ENCODE measurements at regions not wholly inside any gene's neighbourhood (a gene's known extent, or its start where the extent isn't known, plus 50 kb on each side); places are given as distances from the start of the nearest gene placed in this dataset.

DNA sequence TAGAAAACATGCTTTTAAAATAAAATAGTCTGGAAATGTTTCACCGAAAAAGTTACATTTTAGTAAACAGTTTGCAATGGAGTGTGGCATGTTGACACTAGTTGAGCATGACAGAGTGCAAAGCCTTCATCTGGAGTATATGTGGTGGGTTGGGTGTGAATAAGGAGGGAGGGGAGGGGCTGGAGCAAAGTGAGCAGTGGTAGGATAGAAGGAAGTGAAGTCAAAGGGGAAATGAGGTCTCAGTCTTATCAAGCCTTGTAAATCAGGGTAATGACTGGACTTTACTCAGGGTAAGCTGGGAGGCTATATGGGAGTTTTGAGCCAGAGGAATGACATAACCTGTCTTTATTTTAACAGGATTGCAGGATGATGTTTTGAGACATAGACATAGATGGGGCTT is 222.8 kb downstream of the PCDH20 start:
- 76% methylated on average over 1 of the region's 1 CpG for WGBS (ENCODE audit: insufficient coverage)
- H3K27me3 ChIP-seq (ENCODE audit: control insufficient read depth in 2 of 2, insufficient read depth in 2 of 2, low read length in 2 of 2): no peaks in the 10 kb centered on the region
- H3K4me2 ChIP-seq (replicated peaks; ENCODE audit: extremely low read depth, low read length, poor library complexity, severe bottlenecking): no peak overlapping the region
- H4K20me1 ChIP-seq (ENCODE audit: insufficient read depth, low read length): no peaks in the 10 kb centered on the region
- no peak overlapping the region for H3K4me3 ChIP-seq (replicated peaks in 1 of 3; ENCODE audit: low read depth in 2 of 3, low read length in 3 of 3)
- H3K36me3 ChIP-seq (replicated peaks in 1 of 2; ENCODE audit: control insufficient read depth in 1 of 2, insufficient read depth in 2 of 2, low read length in 2 of 2): no peaks in the 10 kb centered on the region
- H3K9ac ChIP-seq (ENCODE audit: insufficient read depth, low read length, poor library complexity, severe bottlenecking): no peak overlapping the region
- no peaks in the 10 kb centered on the region for H3K36me3 Mint-ChIP-seq
- intact Hi-C loops (cut with micrococcal nuclease): no loop called here
- no peaks in the 10 kb centered on the region for H3K9me3 ChIP-seq (replicated peaks in 1 of 2; ENCODE audit: control insufficient read depth in 1 of 2, insufficient read depth in 1 of 2, low read length in 2 of 2)
- TF ChIP-seq, protein P1, sequence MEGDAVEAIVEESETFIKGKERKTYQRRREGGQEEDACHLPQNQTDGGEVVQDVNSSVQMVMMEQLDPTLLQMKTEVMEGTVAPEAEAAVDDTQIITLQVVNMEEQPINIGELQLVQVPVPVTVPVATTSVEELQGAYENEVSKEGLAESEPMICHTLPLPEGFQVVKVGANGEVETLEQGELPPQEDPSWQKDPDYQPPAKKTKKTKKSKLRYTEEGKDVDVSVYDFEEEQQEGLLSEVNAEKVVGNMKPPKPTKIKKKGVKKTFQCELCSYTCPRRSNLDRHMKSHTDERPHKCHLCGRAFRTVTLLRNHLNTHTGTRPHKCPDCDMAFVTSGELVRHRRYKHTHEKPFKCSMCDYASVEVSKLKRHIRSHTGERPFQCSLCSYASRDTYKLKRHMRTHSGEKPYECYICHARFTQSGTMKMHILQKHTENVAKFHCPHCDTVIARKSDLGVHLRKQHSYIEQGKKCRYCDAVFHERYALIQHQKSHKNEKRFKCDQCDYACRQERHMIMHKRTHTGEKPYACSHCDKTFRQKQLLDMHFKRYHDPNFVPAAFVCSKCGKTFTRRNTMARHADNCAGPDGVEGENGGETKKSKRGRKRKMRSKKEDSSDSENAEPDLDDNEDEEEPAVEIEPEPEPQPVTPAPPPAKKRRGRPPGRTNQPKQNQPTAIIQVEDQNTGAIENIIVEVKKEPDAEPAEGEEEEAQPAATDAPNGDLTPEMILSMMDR (IDR thresholded peaks at IDR 0.05): no peak
- H3K4me3 Mint-ChIP-seq: no peak overlapping the region
- no peaks in the 10 kb centered on the region for H3K4me1 Mint-ChIP-seq
- no peak overlapping the region for H3K27ac ChIP-seq (ENCODE audit: low read depth in 1 of 2, low read length in 2 of 2)
- no peak for DNase-seq
- no peaks in the 10 kb centered on the region for H3K79me2 ChIP-seq (ENCODE audit: insufficient read depth, low read length)
- no peak overlapping the region for H3K27ac Mint-ChIP-seq
- H3K4me1 ChIP-seq (ENCODE audit: control insufficient read depth in 1 of 2, insufficient read depth in 2 of 2, low read length in 2 of 2): no peaks in the 10 kb centered on the region
- peaks cover 0 to 2% (median 0%) of the 10 kb centered on the region in 7 donors for H3K9me3 Mint-ChIP-seq
- H3K27me3 Mint-ChIP-seq (ENCODE audit: low read depth in 3 of 3): no peaks in the 10 kb centered on the region
- H2AFZ ChIP-seq (ENCODE audit: insufficient read depth, low read depth, low read length, poor library complexity, severe bottlenecking): no peak overlapping the region

DNA sequence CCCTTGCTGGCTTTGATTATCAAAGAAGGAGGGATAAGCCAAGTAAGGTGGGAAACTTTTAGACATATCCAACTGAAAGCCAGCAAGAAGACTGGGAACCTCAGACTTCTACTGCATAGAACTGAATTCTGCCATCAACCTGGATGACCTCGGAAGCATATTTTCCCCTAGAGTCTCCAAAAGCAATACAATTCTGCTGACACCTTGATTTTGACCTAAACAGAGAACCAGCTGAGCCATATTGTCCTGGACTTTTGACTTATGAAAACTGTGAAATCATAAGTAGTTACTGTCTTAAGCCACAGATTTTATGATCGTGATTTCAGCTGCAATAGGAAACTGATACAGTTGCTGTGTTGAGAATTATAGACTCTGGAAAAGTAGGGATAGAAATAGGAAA is 227.6 kb downstream of the PCDH20 start:
- H3K79me2 ChIP-seq (ENCODE audit: insufficient read depth, low read length): no peaks in the 10 kb centered on the region
- no peaks in the 10 kb centered on the region for H3K36me3 ChIP-seq (replicated peaks in 1 of 2; ENCODE audit: control insufficient read depth in 1 of 2, insufficient read depth in 2 of 2, low read length in 2 of 2)
- H3K4me3 ChIP-seq (replicated peaks in 1 of 3; ENCODE audit: low read depth in 2 of 3, low read length in 3 of 3): no peak overlapping the region
- intact Hi-C loops (cut with micrococcal nuclease): no loop called here
- 94% methylated on average over 2 of the region's 2 CpGs for WGBS (ENCODE audit: insufficient coverage)
- H4K20me1 ChIP-seq (ENCODE audit: insufficient read depth, low read length): no peaks in the 10 kb centered on the region
- no peaks in the 10 kb centered on the region for H3K9me3 ChIP-seq (replicated peaks in 1 of 2; ENCODE audit: control insufficient read depth in 1 of 2, insufficient read depth in 1 of 2, low read length in 2 of 2)
- Mint-ChIP-seq H3K36me3 (no peaks in the 10 kb centered on the region), H3K4me3 (no peak overlapping the region), H3K27me3 (ENCODE audit: low read depth in 3 of 3) (no peaks in the 10 kb centered on the region), H3K9me3 (peaks cover 0 to 5% (median 1%) of the 10 kb centered on the region in 7 donors), H3K27ac (no peak overlapping the region), H3K4me1 (no peaks in the 10 kb centered on the region)
- no peaks in the 10 kb centered on the region for H3K27me3 ChIP-seq (ENCODE audit: control insufficient read depth in 2 of 2, insufficient read depth in 2 of 2, low read length in 2 of 2)
- no peaks in the 10 kb centered on the region for H3K4me1 ChIP-seq (ENCODE audit: control insufficient read depth in 1 of 2, insufficient read depth in 2 of 2, low read length in 2 of 2)
- no peak for DNase-seq
- H3K4me2 ChIP-seq (replicated peaks; ENCODE audit: extremely low read depth, low read length, poor library complexity, severe bottlenecking): no peak overlapping the region
- no peak overlapping the region for H3K9ac ChIP-seq (ENCODE audit: insufficient read depth, low read length, poor library complexity, severe bottlenecking)
- no peak overlapping the region for H3K27ac ChIP-seq (ENCODE audit: low read depth in 1 of 2, low read length in 2 of 2)
- no peak overlapping the region for H2AFZ ChIP-seq (ENCODE audit: insufficient read depth, low read depth, low read length, poor library complexity, severe bottlenecking)
- TF ChIP-seq, protein P1 (IDR thresholded peaks at IDR 0.05): no peak

All from CD14-positive monocyte (primary cell).